A549 (cell line): ENCODE measurements at regions not wholly inside any gene's neighbourhood (a gene's known extent, or its start where the extent isn't known, plus 50 kb on each side); places are given as distances from the start of the nearest gene placed in this dataset.

Experiments
- ATAC-seq, 2 experiments: fragments of 200-7000 bp in 1 of 2; fragments of >200 bp in 1 of 2; cut with Nextera tagmentation in 1 of 2; cut with Tn5 transposase in 1 of 2; 3 replicates each; pipeline versions ENCODE4 v1.8.0 to v1.9.1; 2018 to 2020; ENCODE audit warnings: mild to moderate bottlenecking in 1 of 2, moderate library complexity in 1 of 2
- CTCF ChIA-PET: fragments of 300-600 bp; sonication (Branson Sonifier 250); formaldehyde crosslinking; extraction: SDS; loops from one replicate; lab custom pipeline; 2021; ENCODE audit warnings: antibody characterized with exemption, inconsistent platforms; lab: Yijun Ruan, JAX
- POLR2A ChIA-PET: fragments of 350-600 bp; formaldehyde crosslinking; extraction: SDS; loops from one replicate; lab custom pipeline; 2021; ENCODE audit warnings: antibody characterized with exemption, inconsistent platforms; lab: Yijun Ruan, JAX
- DNase-seq, 2 experiments: peaks; one replicate each; pipeline versions ENCODE4 v3.0.0 to v3.0.0-alpha.2; 2011 to 2016; ENCODE audit warnings: low read depth in 1 of 2, low spot score in 1 of 2
- FAIRE-seq: peaks from 2 replicates; lab custom pipeline; 2011; peaks lifted over from hg19 to GRCh38; lab: Jason Lieb, UNC
- H3K27ac ChIP-seq, 2 experiments: fragments of >200 bp; sonication (Bioruptor Twin); formaldehyde crosslinking; 3 replicates each; pipeline ENCODE4 v1.5.1; 2016 to 2017
- H3K4me1 ChIP-seq: fragments of >200 bp; sonication (Bioruptor Twin); formaldehyde crosslinking; 3 replicates; pipeline ENCODE4 v1.6.1; 2016
- H3K4me2 ChIP-seq: fragments of >200 bp; sonication (Bioruptor Twin); formaldehyde crosslinking; 3 replicates; pipeline ENCODE4 v1.6.1; 2016
- H3K4me3 ChIP-seq: fragments of >200 bp; sonication (Bioruptor Twin); formaldehyde crosslinking; 3 replicates; pipeline ENCODE4 v1.5.1; 2016
- H3K9me3 ChIP-seq: fragments of >200 bp; sonication (Bioruptor Twin); formaldehyde crosslinking; 3 replicates; pipeline ENCODE4 v1.6.1; 2016
- ATOH8 ChIP-seq: fragments of 250-450 bp; sonication (Bioruptor Pico); IDR thresholded peaks from 2 replicates; pipeline ENCODE4 v1.5.0; 2020; ENCODE audit warnings: low read depth, mild to moderate bottlenecking, moderate library complexity
- CEBPB ChIP-seq, 2 experiments: fragments of >200 bp in 1 of 2; sonication (Bioruptor Twin) in 1 of 2; formaldehyde crosslinking in 1 of 2; IDR thresholded peaks; 2 replicates each; pipeline ENCODE4 v1.6.1; 2012 to 2016
- E2F6 ChIP-seq: IDR thresholded peaks from 2 replicates; pipeline ENCODE4 v1.6.1; 2012; ENCODE audit warnings: low read depth, borderline replicate concordance
- EHF ChIP-seq: fragments of 250-450 bp; sonication (Bioruptor Pico); IDR thresholded peaks from 2 replicates; pipeline ENCODE4 v1.5.0; 2020; ENCODE audit warnings: mild to moderate bottlenecking
- ELK1 ChIP-seq: fragments of 150-350 bp; IDR thresholded peaks from 2 replicates; pipeline ENCODE4 v1.6.1; 2014; ENCODE audit warnings: low read depth, mild to moderate bottlenecking, low read length
- EP300 ChIP-seq, 2 experiments: fragments of >200 bp; sonication (Bioruptor Twin); formaldehyde crosslinking; IDR thresholded peaks; 2 replicates in 1 of 2; 3 replicates in 1 of 2; pipeline ENCODE4 v1.6.1; 2016 to 2017
- ESRRA ChIP-seq: fragments of 150-350 bp; IDR thresholded peaks from 2 replicates; pipeline ENCODE4 v1.6.1; 2014; ENCODE audit warnings: mild to moderate bottlenecking, low read length, borderline replicate concordance
- FOSB ChIP-seq: fragments of 250-450 bp; sonication (Bioruptor Pico); IDR thresholded peaks from 2 replicates; pipeline ENCODE4 v1.5.0; 2020; ENCODE audit warnings: mild to moderate bottlenecking, moderate library complexity
- FOXS1 ChIP-seq: fragments of 250-450 bp; sonication (Bioruptor Pico); IDR thresholded peaks from 2 replicates; pipeline ENCODE4 v1.5.0; 2020; ENCODE audit warnings: mild to moderate bottlenecking, moderate library complexity
- GATA3 ChIP-seq: IDR thresholded peaks from 2 replicates; pipeline ENCODE4 v1.6.1; 2012; ENCODE audit warnings: borderline replicate concordance
- HOXA7 ChIP-seq: fragments of 250-450 bp; sonication (Bioruptor Pico); IDR thresholded peaks from 2 replicates; pipeline ENCODE4 v1.5.0; 2020; ENCODE audit warnings: mild to moderate bottlenecking, moderate library complexity
- MAZ ChIP-seq: fragments of 150-350 bp; IDR thresholded peaks from 2 replicates; pipeline ENCODE4 v1.6.1; 2014; ENCODE audit warnings: antibody characterized with exemption, low read depth, low read length, borderline replicate concordance
- MYC ChIP-seq: IDR thresholded peaks from 2 replicates; pipeline ENCODE4 v1.6.1; 2012; ENCODE audit warnings: mild to moderate bottlenecking, inconsistent platforms, low read length, improper control_type of control experiment, borderline replicate concordance
- NPAS2 ChIP-seq: fragments of 250-450 bp; sonication (Bioruptor Pico); IDR thresholded peaks from 2 replicates; pipeline ENCODE4 v1.8.0; 2022; ENCODE audit warnings: mild to moderate bottlenecking, moderate library complexity, borderline replicate concordance
- PHF8 ChIP-seq: fragments of 200-600 bp; sonication (generic); IDR thresholded peaks from 2 replicates; pipeline ENCODE4 v1.6.1; 2016; ENCODE audit warnings: low read depth, mild to moderate bottlenecking, antibody characterized with exemption, moderate library complexity, borderline replicate concordance
- POLR2AphosphoS2 ChIP-seq: conservative IDR thresholded peaks from 2 replicates; pipeline ENCODE4 v1.6.1; 2012; ENCODE audit warnings: low read length, improper control_type of control experiment, inconsistent platforms
- RCOR1 ChIP-seq: fragments of 150-350 bp; IDR thresholded peaks from 2 replicates; pipeline ENCODE4 v1.6.1; 2014; ENCODE audit warnings: antibody characterized with exemption, low read length, low read depth
- SREBF2 ChIP-seq: fragments of 450-650 bp; IDR thresholded peaks from 2 replicates; pipeline ENCODE4 v1.6.1; 2014; ENCODE audit warnings: mild to moderate bottlenecking, moderate library complexity
- WGBS: methylation state at CpG from one replicate; pipeline ENCODE4 v1.1.6; 2017; ENCODE audit errors: missing lambda C conversion rate; 5-methylcytosine and 5-hydroxymethylcytosine counted together
- TF ChIP-seq, protein P1 (sequence below): fragments of >200 bp; sonication (Bioruptor Twin); formaldehyde crosslinking; IDR thresholded peaks from 3 replicates; pipeline ENCODE4 v1.5.1; 2016

- H3K4me1 ChIP-seq = peaks cover 6% of the 10 kb centered on the region; the same call in 1 of the 3 replicates
- H3K9me3 ChIP-seq = no peaks in the 10 kb centered on the region; the same call in 2 of the 3 replicates
- no peak for FAIRE-seq
- TF ChIP-seq POLR2AphosphoS2 = no peak
- TF ChIP-seq GATA3 = no peak
- no peak for TF ChIP-seq FOXS1 (CRISPR knock-in tag)
- TF ChIP-seq, all 56 proteins: peak for 0
- H3K27ac ChIP-seq = no peak overlapping the region
- ATAC-seq (no peak), DNase-seq (no peak)
- WGBS = 6% methylated on average over 4 of the region's 4 CpGs
- POLR2A ChIA-PET = no interaction called here
- H3K4me2 ChIP-seq = peak overlapping the region; percentile 22
- CTCF ChIA-PET = interaction anchor here (1.2 to 1.5 kb wide), 4 partner anchors 10 to 696 kb away, joined by 3 to 6 read pairs (median 3); no protein-coding TSS in a partner anchor
- H3K4me3 ChIP-seq = no peak overlapping the region
Measured at GRCh38 chr17:74125156-74125555, 78.3 kb upstream of the RPL38 start.

- POLR2A ChIA-PET = no interaction called here
- H3K4me3 ChIP-seq = no peak overlapping the region
- DNase-seq (no peak), ATAC-seq (peak in 1 of 2 experiments; percentile 44; a peak in 2 of 6 replicates)
- H3K4me1 ChIP-seq = peaks cover 6% of the 10 kb centered on the region; the same call in 1 of the 3 replicates
- no peaks in the 10 kb centered on the region; the same call in 2 of the 3 replicates for H3K9me3 ChIP-seq
- WGBS = 47% methylated on average over 11 of the region's 11 CpGs
- CTCF ChIA-PET = interaction anchor here (0.6 to 1.2 kb wide), 4 partner anchors 10 to 698 kb away, joined by 3 read pairs; partner anchors contain the start of gene RPL38
- H3K27ac ChIP-seq = no peak overlapping the region
- TF ChIP-seq FOSB (CRISPR knock-in tag) (no peak), HOXA7 (CRISPR knock-in tag) (no peak), MYC (no peak), E2F6 (no peak), ELK1 (no peak), ATOH8 (CRISPR knock-in tag) (no peak), RCOR1 (no peak), PHF8 (no peak), FOXS1 (CRISPR knock-in tag) (no peak), SREBF2 (no peak), EHF (CRISPR knock-in tag) (no peak), EP300 (IDR thresholded peaks at IDR 0.05) (no peak), ESRRA (no peak), CEBPB (IDR thresholded peaks at IDR 0.05) (no peak), MAZ (no peak), NPAS2 (no peak)
- TF ChIP-seq, protein P1, sequence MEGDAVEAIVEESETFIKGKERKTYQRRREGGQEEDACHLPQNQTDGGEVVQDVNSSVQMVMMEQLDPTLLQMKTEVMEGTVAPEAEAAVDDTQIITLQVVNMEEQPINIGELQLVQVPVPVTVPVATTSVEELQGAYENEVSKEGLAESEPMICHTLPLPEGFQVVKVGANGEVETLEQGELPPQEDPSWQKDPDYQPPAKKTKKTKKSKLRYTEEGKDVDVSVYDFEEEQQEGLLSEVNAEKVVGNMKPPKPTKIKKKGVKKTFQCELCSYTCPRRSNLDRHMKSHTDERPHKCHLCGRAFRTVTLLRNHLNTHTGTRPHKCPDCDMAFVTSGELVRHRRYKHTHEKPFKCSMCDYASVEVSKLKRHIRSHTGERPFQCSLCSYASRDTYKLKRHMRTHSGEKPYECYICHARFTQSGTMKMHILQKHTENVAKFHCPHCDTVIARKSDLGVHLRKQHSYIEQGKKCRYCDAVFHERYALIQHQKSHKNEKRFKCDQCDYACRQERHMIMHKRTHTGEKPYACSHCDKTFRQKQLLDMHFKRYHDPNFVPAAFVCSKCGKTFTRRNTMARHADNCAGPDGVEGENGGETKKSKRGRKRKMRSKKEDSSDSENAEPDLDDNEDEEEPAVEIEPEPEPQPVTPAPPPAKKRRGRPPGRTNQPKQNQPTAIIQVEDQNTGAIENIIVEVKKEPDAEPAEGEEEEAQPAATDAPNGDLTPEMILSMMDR = no peak
- TF ChIP-seq, all 56 proteins: peak for 0
- no peak overlapping the region for H3K4me2 ChIP-seq
- FAIRE-seq = no peak
Measured at GRCh38 chr17:74126179-74126900, 77.1 kb upstream of the RPL38 start.
